Left ventricle myocardium inferior (tissue), 1 donor: ENCODE measurements at regions not wholly inside any gene's neighbourhood (a gene's known extent, or its start where the extent isn't known, plus 50 kb on each side); places are given as distances from the start of the nearest gene placed in this dataset.
"Not testable (repeated sequence)": the region's sequence is repeated elsewhere in the genome, so short reads cannot be mapped to it uniquely, and the experiment has no call there.

Experiments used
- DNase-seq: peaks from one replicate; pipeline ENCODE4 v3.0.0-alpha.2; 2020
- H3K27ac ChIP-seq: fragments of 200-600 bp; replicated peaks from 2 replicates; pipeline ENCODE4 v1.8.0; 2021
- H3K27me3 ChIP-seq: fragments of 200-600 bp; 2 replicates; pipeline ENCODE4 v1.8.0; 2021; ENCODE audit warnings: low read depth
- H3K36me3 ChIP-seq: fragments of 200-600 bp; 2 replicates; pipeline ENCODE4 v1.8.0; 2021
- H3K4me1 ChIP-seq: fragments of 200-600 bp; 2 replicates; pipeline ENCODE4 v1.8.0; 2021
- H3K4me3 ChIP-seq: fragments of 200-600 bp; 2 replicates; pipeline ENCODE4 v1.8.0; 2021; ENCODE audit warnings: mild to moderate bottlenecking, moderate library complexity
- H3K9me3 ChIP-seq: fragments of 200-600 bp; replicated peaks from 2 replicates; pipeline ENCODE4 v1.8.0; 2021
- CTCF ChIP-seq: fragments of 200-600 bp; IDR thresholded peaks from 2 replicates; pipeline ENCODE4 v1.8.0; 2021; ENCODE audit warnings: antibody characterized with exemption, mild to moderate bottlenecking, borderline replicate concordance
- intact Hi-C: fragments of 100-400 bp; cut with micrococcal nuclease; formaldehyde crosslinking; loops from one replicate; pipeline ENCODE4 v1.11.0; 2022
- donor health status: DM: no; HTN: yes; CAD: no; lungs with severe emphysema.

- no peaks in the 10 kb centered on the region for H3K4me1 ChIP-seq
- no peaks in the 10 kb centered on the region for H3K36me3 ChIP-seq
- no peaks in the 10 kb centered on the region for H3K27me3 ChIP-seq
- no peak for TF ChIP-seq CTCF
- H3K27ac ChIP-seq: no peak overlapping the region
- no peak for DNase-seq
- intact Hi-C loops: no loop called here
- no peaks in the 10 kb centered on the region for H3K9me3 ChIP-seq
- H3K4me3 ChIP-seq: no peak overlapping the region
Measured at GRCh38 chr13:48817166-48817802, 158.4 kb upstream of the FNDC3A start.

DNA sequence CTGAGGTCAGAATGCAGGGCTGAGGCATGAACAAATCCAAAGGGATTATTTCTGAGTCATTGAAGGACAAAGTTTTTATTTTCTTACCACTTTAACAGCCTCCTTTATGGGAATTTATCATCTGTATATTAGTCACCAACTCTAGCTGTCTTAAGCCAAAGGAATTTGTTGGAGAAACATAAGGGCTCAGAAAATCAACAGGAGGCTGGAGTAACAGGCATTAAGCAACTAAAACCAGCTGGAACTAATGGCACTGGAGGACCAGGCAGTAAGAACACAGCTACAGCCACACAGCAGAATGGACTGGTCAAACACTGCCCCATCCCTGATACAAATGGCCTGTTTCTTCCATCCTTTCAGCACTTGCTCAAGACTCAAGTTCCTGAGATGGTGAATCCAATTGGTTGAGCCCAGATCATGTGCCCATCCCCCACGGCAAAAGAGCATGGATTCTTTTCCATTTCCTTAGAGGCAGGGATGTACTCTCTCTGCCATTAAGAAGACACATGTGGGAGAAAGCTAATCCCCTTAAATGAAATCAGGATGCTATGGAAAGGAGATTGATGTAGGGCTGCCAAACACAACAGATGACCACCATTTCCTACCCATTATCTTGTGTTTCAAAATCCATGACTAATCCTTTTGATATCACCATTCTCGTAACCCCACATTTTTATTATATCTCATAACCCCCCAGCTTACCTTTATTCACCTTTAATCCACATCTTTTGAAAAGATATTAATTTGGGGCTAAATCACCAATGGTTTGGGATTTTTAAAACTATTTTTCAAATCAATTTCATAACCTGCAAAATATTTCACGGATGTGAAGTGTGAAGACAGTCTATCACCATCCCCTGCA is 157.0 kb upstream of the FNDC3A start:
- no peaks in the 10 kb centered on the region for H3K36me3 ChIP-seq
- no peak for TF ChIP-seq CTCF
- H3K27ac ChIP-seq: no peak overlapping the region
- no peak for DNase-seq
- H3K4me3 ChIP-seq: no peak overlapping the region
- no peaks in the 10 kb centered on the region for H3K4me1 ChIP-seq
- H3K27me3 ChIP-seq: no peaks in the 10 kb centered on the region
- no peaks in the 10 kb centered on the region for H3K9me3 ChIP-seq
- intact Hi-C loops: no loop called here

- no peaks in the 10 kb centered on the region for H3K4me1 ChIP-seq
- intact Hi-C loops: no loop called here
- H3K36me3 ChIP-seq: no peaks in the 10 kb centered on the region
- no peak overlapping the region for H3K4me3 ChIP-seq
- DNase-seq: no peak
- no peaks in the 10 kb centered on the region for H3K27me3 ChIP-seq
- TF ChIP-seq CTCF: no peak
- H3K9me3 ChIP-seq: no peaks in the 10 kb centered on the region
- H3K27ac ChIP-seq: no peak overlapping the region
Measured at GRCh38 chr13:48819376-48819775, 156.3 kb upstream of the FNDC3A start.

GRCh38 chr13:48819899-48820298 is 155.8 kb upstream of the FNDC3A start:
- intact Hi-C loops: no loop called here
- no peak for DNase-seq
- Histone ChIP-seq H3K27ac (no peak overlapping the region), H3K4me3 (no peak overlapping the region), H3K27me3 (no peaks in the 10 kb centered on the region), H3K36me3 (no peaks in the 10 kb centered on the region), H3K9me3 (no peaks in the 10 kb centered on the region), H3K4me1 (no peaks in the 10 kb centered on the region)
- TF ChIP-seq CTCF: no peak

- H3K4me3 ChIP-seq, H3K36me3 ChIP-seq, H3K4me1 ChIP-seq, H3K27ac ChIP-seq, intact Hi-C loops, DNase-seq, H3K27me3 ChIP-seq: not testable (repeated sequence)
- peaks cover 19% of the 10 kb centered on the region for H3K9me3 ChIP-seq
Measured at GRCh38 chr13:48823526-48823925, 152.2 kb upstream of the FNDC3A start.

- DNase-seq: no peak
- no peak overlapping the region for H3K27ac ChIP-seq
- TF ChIP-seq CTCF: no peak
- intact Hi-C loops: no loop called here
- no peaks in the 10 kb centered on the region for H3K36me3 ChIP-seq
- H3K9me3 ChIP-seq: peaks cover 19% of the 10 kb centered on the region
- H3K27me3 ChIP-seq: no peaks in the 10 kb centered on the region
- no peaks in the 10 kb centered on the region for H3K4me1 ChIP-seq
- no peak overlapping the region for H3K4me3 ChIP-seq
Measured at GRCh38 chr13:48826039-48826438, 149.7 kb upstream of the FNDC3A start.

DNA sequence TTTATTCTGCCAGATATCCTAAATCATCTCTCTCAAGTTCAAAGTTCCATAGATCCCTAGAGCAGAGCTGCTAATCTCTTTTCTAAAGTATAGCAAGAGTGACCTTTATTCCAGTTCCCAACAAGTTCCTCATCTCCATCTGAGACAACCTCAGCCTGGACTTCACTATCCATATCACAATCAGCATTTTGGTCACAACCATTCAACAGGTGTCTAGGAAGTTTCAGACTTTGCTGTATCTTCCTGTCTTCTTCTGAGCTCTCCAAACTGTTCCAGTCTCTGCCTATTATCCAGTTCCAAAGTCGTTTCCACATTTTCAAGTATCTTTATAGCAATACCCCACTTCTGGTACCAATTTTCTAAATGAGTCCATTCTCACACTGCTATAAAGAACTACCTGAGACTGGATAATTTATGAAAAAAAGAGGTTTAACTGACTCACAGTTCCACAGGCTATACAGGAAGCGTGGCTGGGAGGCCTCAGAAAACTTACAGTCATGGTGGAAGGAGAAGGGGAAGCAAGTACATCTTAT is 148.7 kb upstream of the FNDC3A start:
- H3K27me3 ChIP-seq, intact Hi-C loops, H3K4me1 ChIP-seq, H3K4me3 ChIP-seq, H3K36me3 ChIP-seq, H3K27ac ChIP-seq, DNase-seq: not testable (repeated sequence)
- peaks cover 26% of the 10 kb centered on the region for H3K9me3 ChIP-seq
